Stimulated activated CD4-positive, alpha-beta T cell treated with anti-CD3 and anti-CD28 coated beads, Interleukin-4, amount 100 ng/mL, for 24 hours (primary cell): ENCODE measurements at regions not wholly inside any gene's neighbourhood (a gene's known extent, or its start where the extent isn't known, plus 50 kb on each side); places are given as distances from the start of the nearest gene placed in this dataset.

Experiments used
- DNase-seq: peaks from one replicate; pipeline ENCODE4 v3.0.0-alpha.2; 2020

DNA sequence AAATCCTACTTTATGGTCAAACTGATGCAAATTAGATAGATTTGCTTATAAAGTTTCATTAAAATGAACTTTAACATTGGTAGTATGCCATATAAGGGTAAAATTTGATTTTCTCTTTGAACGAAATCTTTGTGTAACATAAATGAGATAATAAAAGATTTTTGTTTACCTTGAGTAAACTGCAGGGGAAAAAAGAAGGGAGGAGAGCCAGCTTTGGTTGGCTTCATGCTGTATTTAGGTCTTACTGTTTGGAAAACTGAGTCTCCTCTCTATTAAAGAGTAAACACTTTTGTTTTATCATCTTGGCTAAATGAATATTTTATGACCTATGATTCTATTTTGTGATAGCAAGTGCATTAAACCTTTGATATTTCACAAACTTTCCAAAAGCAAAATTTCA lies 267.6 kb downstream of the IPO8 start:
- DNase-seq: no peak

DNA sequence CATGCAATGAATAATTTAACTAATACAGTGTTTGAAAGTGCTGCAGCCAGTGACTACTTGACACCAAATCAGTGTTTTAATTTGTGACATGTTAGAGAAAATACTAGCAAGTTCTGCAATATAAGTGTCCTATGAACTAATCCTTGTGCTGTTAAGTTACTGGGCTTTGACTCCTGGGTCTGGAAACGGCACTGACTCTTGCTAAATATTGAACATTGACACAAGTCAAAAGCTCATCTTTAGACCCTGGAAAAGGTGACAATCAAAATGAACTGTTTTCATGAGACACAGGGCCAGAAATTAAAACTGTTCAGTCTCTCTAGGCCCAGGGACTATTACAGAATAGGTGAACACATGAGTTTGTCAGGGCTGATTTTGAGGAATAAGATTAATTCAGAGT lies 268.1 kb downstream of the IPO8 start:
- DNase-seq: no peak

- no peak for DNase-seq
Observed at GRCh38 chr12:30425445-30425844, 270.2 kb downstream of the IPO8 start.

DNA sequence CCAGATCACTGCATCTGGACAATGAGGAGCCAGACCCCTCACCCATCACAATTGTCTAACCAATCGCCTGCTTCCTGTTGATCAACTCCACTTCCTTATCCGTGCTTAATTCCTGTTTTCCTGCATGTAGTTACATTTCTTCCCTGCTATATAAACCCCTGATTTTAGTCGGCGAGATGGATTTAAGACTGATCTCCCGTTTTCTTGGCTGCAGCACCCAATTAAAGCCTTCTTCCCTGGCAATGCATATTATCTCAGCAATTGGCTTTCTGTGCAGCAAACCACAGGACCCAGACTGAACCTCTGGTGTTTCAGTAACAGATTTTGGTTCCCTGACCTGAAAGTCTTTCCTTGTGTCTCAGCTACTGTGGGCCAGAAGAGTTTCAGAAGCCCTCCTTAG lies 272.3 kb downstream of the IPO8 start:
- DNase-seq: no peak

DNA sequence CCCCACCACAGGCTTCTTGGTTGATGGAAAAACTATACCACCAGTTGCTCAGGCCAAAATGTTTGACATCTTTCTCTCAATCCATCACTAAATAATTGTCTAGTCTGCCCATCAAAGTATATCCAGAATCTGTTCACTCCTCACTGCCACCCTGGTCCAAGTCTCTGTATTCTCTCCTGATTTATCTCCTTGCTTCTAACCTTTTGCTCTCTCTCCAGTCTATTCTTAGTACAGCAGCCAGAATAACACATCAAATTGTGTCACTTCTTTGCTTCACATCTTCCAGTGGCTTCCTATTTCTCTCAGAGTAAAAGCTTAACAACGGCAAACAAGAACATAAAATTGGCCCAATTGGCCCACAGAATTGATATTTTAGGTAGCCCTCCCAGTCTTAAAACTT lies 272.8 kb downstream of the IPO8 start:
- no peak for DNase-seq

- DNase-seq: no peak
Observed at GRCh38 chr12:30420561-30420960, 275.1 kb downstream of the IPO8 start.

DNA sequence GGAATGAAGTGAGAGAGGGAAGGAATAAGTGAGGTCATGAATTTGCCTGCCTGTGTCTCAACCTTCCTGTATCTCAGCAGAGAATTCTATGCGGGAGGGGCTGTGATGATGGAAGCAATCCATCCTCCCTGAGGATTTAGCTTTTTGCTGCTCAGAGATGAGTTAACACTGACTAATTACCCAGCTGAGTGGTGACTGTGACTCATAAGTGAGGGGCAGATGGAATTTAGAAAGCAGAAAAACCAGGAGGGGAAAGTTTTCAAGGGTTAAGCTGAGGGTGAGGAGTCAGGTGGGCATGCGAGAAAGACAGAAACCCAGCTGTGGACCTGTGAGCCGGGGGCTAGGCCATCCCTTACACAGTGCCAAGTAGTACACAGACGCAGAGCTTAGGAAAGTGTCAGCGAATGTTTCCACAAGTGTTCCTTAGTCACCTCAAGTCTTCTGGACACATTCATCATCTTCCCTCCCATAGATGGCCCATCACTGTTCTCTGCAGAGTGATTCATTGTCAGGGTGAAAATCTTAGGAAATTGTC lies 277.9 kb downstream of the IPO8 start:
- no peak for DNase-seq

DNA sequence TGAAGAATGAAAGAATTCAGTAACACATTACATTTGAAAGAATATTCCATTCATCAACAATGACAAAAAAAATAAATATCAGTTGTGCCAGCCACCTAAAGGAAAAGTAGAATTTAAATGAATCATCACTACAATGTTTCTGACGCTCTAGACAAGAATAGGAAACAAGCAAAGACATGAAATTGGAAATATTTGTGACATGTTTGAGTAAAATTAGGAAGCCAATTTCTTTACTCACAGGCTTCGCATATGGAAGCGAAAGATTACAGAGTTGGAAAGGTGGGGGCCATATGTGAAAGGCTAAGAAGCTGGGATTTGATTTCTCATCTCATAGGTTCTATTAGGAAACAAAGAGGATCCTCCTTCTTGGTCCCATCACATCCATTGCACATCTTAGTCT lies 279.0 kb downstream of the IPO8 start:
- no peak for DNase-seq

DNA sequence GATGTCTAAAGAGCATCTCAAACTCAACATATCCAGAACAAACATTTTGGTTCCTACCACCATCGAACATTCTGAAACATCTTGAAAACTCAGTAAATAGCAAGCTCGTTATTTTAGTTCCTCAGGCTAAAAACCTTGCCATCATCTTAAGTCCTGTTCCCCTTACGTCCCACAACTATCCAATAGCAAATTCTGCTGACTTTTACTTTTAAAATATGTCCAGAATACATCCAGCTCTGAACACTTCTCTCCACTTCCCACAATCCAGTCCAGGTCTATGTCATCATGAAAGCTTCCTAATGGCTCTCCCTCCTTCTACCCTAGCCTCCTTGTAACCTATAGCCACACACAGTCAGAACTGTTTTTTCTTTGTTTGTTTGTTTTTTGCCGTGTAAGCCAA lies 279.9 kb downstream of the IPO8 start:
- no peak for DNase-seq

DNA sequence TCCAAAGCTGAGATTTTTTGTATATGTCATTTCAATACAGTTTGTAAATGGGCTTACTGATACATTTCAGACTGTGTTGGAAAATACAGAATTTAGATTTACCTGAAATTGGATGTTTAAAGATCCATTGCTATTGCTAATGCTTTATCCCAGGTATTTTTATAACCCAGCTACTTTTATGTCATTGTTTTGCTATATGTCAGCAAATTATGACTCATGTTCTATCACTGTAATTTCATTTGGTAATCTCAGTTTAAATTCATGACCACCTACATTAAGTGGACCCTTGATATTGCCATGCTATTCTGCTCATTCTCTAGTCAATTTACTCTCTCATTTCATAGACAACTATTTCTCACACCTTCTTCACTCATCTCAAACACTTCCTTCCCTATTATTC lies 281.2 kb downstream of the IPO8 start:
- no peak for DNase-seq

GRCh38 chr12:30400349-30400748 lies 295.3 kb downstream of the IPO8 start:
- no peak for DNase-seq

DNA sequence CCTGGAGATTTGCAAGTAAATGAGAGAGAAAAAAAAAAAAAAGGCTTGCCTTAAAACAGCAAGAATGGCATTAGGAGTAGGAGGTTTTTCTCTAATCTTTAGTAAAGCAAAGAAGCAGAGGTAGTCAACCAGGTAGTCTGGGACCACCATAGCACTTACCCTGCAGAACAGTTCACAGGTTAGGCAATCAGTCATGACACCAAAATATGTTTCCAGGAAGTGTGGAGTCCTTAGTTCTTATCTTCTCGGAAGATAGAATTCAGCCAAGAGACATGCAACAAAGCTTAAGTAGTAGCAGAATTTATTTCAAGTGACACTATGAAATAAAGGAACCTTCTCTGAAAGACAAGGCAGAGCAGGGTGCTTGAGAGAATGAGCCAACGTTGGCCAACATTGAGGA lies 295.8 kb downstream of the IPO8 start:
- DNase-seq: no peak

- DNase-seq: no peak
Observed at GRCh38 chr12:30396576-30396975, 299.1 kb downstream of the IPO8 start.

GRCh38 chr12:30395190-30395589 lies 300.5 kb downstream of the IPO8 start:
- no peak for DNase-seq

- DNase-seq: no peak
Observed at GRCh38 chr12:30391766-30392366, 303.8 kb downstream of the IPO8 start.

- no peak for DNase-seq
Observed at GRCh38 chr12:30385706-30386105, 310.0 kb downstream of the IPO8 start.

GRCh38 chr12:30384976-30385375 lies 310.7 kb downstream of the IPO8 start:
- no peak for DNase-seq

- DNase-seq: no peak
Observed at GRCh38 chr12:30378307-30378706, 317.4 kb downstream of the IPO8 start.

DNA sequence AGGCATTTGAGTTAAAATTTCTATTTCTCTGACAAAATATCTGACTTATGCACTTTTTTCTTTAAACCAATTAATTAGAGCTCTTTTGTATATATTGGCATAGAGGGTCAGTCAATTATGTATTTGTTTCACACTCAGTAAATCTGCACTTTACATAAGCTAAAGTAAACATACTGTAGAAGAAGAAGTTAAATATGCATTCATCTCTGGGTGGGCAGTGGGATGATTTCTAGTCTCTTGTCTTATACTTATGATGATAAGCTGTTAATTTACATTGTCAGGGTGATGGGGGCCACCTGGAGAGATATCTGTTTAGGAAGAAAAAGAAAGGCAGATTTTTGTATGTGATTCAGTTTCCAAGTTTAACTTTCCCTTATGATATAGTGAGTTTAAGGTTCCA lies 330.8 kb downstream of the IPO8 start:
- DNase-seq: no peak

GRCh38 chr12:30361145-30361544 lies 334.5 kb downstream of the IPO8 start:
- DNase-seq: no peak

DNA sequence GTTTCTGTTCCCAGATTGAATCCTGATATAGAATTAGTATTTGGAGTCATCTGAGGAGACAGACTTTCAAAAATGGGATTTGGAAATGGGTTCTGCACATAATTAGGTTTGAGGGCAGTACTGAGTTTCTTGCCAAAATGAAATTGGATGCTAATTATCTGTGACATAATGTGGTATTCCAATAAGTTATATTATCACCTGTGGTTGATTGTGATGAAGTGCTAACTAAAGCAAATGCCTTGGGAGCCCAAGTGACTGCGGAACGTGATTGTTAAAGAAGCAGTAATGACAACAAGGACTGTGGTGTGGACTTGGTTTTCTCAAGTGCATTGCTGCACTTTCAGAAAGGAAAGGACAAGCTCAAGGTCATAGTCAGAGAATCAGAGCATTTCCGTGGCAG lies 337.0 kb downstream of the IPO8 start:
- no peak for DNase-seq

GRCh38 chr12:30357766-30358490 lies 337.7 kb downstream of the IPO8 start:
- DNase-seq: no peak

- DNase-seq: no peak
Observed at GRCh38 chr12:30345744-30346471, 349.8 kb downstream of the IPO8 start.

DNA sequence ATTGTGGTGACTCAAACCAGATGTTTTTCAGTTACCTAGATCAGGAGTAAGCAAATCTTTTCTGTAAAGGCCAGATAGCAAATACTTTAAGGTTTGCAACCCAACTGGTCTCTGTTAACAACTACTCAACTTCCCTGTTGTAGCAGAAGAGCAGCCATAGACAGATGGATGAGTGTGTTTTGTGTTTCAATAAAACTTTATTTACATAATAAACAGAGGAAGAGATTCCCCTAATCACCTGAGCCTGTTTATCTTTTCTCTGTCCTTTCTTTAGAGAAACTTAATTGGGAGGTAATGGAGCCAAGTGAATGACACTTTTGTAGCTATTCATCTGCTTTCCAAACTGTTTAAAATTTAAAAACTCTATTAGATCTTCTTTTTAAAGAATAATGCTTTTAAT lies 365.1 kb downstream of the IPO8 start:
- no peak for DNase-seq
